Lower leg skin (tissue), 4 donors: ENCODE measurements at regions not wholly inside any gene's neighbourhood (a gene's known extent, or its start where the extent isn't known, plus 50 kb on each side); places are given as distances from the start of the nearest gene placed in this dataset.

Experiments used
- DNase-seq, 2 donors: peaks; one replicate each; pipeline ENCODE4 v3.0.0-alpha.2; 2019; ENCODE audit warnings: low spot score in 2 of 2
- H3K4me3 ChIP-seq: fragments of 200-600 bp; sonication (generic); 2 replicates; pipeline ENCODE4 v1.5.1; 2017; ENCODE audit warnings: mild to moderate bottlenecking, low read depth; ENCODE audit not compliant: poor library complexity, severe bottlenecking
- POLR2A ChIP-seq, 2 donors: fragments of 450-650 bp; IDR thresholded peaks; one replicate each; pipeline ENCODE4 v1.6.1; 2016 to 2017; ENCODE audit warnings: antibody characterized with exemption in 2 of 2, mild to moderate bottlenecking in 1 of 2, moderate library complexity in 1 of 2
- WGBS, 2 donors: methylation state at CpG; one replicate each; pipeline ENCODE4 v1.1.5; 2018; 5-methylcytosine and 5-hydroxymethylcytosine counted together
- intact Hi-C: fragments of 100-400 bp; cut with DNase I; formaldehyde crosslinking; loops from one replicate; pipeline ENCODE4 v1.15.0; 2023; ENCODE audit warnings: low total_unique reads
- TF ChIP-seq, protein P1 (sequence below), 3 donors: fragments of 450-650 bp; IDR thresholded peaks; one replicate each; pipeline ENCODE4 v1.5.1; 2016; ENCODE audit warnings: antibody characterized with exemption in 3 of 3, mild to moderate bottlenecking in 3 of 3, moderate library complexity in 2 of 3

DNA sequence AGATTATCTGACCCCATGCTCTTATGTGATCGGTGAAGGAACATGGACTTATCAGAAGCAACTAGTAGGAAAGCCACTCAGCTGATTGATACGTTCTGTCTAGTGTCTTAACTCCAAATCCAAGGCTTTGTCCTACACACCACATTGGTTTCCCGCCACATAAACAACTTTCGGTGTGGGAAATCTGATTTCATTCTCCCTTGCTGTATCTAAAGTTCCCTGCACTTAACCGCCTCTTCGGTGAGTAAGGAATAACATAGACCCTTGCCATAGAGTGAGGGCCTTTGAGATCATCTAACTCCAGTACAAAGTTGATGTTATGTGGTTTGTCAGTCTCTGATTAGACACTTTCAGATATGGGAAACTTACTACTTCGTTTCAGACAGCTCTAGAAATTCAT lies 538.2 kb upstream of the TNP1 start:
- DNase-seq = no peak
- TF ChIP-seq, protein P1, sequence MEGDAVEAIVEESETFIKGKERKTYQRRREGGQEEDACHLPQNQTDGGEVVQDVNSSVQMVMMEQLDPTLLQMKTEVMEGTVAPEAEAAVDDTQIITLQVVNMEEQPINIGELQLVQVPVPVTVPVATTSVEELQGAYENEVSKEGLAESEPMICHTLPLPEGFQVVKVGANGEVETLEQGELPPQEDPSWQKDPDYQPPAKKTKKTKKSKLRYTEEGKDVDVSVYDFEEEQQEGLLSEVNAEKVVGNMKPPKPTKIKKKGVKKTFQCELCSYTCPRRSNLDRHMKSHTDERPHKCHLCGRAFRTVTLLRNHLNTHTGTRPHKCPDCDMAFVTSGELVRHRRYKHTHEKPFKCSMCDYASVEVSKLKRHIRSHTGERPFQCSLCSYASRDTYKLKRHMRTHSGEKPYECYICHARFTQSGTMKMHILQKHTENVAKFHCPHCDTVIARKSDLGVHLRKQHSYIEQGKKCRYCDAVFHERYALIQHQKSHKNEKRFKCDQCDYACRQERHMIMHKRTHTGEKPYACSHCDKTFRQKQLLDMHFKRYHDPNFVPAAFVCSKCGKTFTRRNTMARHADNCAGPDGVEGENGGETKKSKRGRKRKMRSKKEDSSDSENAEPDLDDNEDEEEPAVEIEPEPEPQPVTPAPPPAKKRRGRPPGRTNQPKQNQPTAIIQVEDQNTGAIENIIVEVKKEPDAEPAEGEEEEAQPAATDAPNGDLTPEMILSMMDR (IDR thresholded peaks at IDR 0.05) = no peak
- no peak for TF ChIP-seq POLR2A (IDR thresholded peaks at IDR 0.05)
- intact Hi-C loops = no loop called here
- H3K4me3 ChIP-seq = no peak overlapping the region
- 92 to 95% methylated on average over 7 of the region's 7 CpGs for WGBS, 2 donors

DNA sequence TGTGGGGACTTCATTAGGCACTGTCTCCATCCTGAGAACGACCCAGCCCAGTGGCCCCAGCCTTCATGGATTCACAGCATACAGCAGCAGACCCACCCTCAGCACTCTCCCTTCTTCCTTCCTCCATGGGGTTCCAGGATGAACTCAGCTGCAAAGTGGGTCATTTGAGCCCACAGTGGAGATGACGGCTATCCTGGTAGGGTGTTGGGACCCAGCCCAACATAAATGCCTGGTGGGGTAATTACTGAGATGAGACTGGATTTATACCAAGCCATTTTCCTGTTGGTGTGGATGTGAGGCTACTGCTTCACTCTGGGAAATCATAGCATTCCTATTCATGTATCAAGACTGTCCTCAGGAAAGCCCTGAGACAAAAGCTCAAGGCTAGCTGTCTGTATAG lies 536.7 kb upstream of the TNP1 start:
- WGBS, 2 donors = 34 to 55% methylated on average over 2 of the region's 2 CpGs
- intact Hi-C loops = no loop called here
- no peak for DNase-seq
- no peak overlapping the region for H3K4me3 ChIP-seq
- TF ChIP-seq POLR2A (IDR thresholded peaks at IDR 0.05) = no peak
- TF ChIP-seq, protein P1 (IDR thresholded peaks at IDR 0.05) = no peak

DNA sequence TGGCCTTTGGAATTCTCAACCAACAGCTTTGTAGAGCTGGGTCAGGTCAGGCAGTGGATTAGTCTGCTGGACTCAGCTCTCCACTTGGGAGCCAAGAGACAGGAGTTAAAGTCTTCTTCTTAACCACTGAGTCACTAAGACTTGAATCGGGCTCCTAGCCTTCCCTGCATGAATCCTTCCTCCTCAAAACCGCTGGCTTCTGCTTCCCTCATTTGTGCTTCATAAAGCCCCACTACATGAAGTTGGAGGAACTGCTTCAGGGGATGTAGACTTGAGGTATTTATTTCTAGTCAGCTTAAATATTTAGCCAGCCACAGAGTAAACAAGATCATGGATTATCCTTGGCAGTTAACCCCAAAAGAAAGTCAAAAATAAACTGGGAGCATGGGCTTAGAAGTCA lies 536.3 kb upstream of the TNP1 start:
- WGBS, 2 donors = 45 to 57% methylated on average over 2 of the region's 2 CpGs

DNA sequence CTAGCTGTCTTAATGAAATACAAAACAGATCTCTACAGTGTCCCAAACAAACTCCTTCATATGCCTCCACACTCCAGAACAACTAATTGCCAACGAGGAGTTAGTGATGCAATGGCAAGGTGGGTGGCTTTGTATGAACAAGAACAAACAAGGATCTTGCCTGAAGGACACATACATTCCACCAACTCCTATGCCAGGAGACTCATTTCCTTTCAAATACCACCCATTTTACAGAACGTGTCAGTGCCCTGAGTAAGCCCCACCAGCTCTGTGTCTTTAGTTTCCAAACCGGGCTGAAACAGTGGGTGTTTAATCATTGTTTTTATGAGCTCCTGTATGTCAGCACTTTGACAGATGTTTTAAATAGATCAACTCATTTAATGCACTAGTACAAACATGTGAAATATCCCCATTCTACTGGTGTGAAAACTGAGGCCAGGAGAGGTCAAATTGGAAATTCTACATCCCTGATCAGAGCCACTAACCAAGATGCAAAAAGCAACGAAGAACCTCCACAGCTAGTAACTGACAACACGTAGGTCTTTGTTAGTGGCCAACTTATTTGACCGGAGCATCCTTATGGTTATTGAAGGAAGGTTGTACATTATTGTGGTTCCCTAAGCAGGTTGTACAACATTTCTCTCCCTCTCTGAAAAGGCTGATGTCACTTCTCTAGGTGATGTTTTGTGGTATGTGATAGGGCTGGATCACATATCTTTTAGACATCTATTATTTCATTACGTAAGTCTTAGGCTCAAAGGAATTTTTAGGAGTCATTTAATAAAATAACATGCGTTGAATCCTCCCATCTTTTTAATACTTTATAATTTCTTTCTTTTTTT lies 534.9 kb upstream of the TNP1 start:
- no peak overlapping the region for H3K4me3 ChIP-seq
- intact Hi-C loops = no loop called here
- DNase-seq = peak in 1 of 2 donors; percentile 74
- WGBS, 2 donors = 57 to 68% methylated on average over 8 of the region's 8 CpGs
- no peak for TF ChIP-seq POLR2A (IDR thresholded peaks at IDR 0.05)
- TF ChIP-seq, protein P1 (IDR thresholded peaks at IDR 0.05) = no peak

More for the DNA sequence above, 536.3 kb upstream of the TNP1 start:
- intact Hi-C loops = no loop called here
- no peak overlapping the region for H3K4me3 ChIP-seq
- no peak for DNase-seq
- TF ChIP-seq, protein P1 (IDR thresholded peaks at IDR 0.05) = no peak

DNA sequence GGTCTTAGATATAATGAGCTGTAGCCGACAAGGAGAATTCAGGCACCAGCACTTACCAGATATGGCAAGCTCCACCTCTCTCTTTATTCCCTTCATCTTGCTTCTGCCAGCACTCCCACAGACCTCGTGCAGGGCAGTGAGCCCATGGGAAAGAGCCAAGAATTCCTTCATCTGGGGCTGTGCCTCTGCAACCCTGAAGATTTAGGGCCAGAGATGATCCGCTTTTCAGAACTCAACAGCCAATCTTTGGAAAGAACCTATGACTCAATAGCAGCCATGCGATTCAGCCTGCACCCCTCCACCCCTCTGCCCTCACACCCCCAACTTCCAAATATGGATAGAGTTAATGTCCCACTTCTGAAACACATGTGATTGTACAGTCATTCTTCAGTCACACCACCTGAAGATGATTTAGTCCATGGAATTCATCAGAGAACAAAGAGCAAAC lies 533.7 kb upstream of the TNP1 start:
- TF ChIP-seq, protein P1 (IDR thresholded peaks at IDR 0.05) = no peak
- TF ChIP-seq POLR2A (IDR thresholded peaks at IDR 0.05) = no peak
- no peak overlapping the region for H3K4me3 ChIP-seq
- intact Hi-C loops = no loop called here
- DNase-seq = peak; percentile 81 to 96
- 17 to 19% methylated on average over 4 of the region's 4 CpGs for WGBS, 2 donors
